GDM1 (cell line): ENCODE measurements at regions not wholly inside any gene's neighbourhood (a gene's known extent, or its start where the extent isn't known, plus 50 kb on each side); places are given as distances from the start of the nearest gene placed in this dataset.
A peak's percentile ranks its signal among the peaks of the same experiment; 100 is the strongest.
"Not testable (repeated sequence)": the region's sequence is repeated elsewhere in the genome, so short reads cannot be mapped to it uniquely, and the experiment has no call there.

Experiments used
- DNase-seq: peaks from one replicate; lab custom pipeline; 2025; lab: John Stamatoyannopoulos, UW

- no peak for DNase-seq
Observed at GRCh38 chr20:22690616-22691179, 106.3 kb upstream of the FOXA2 start.

- DNase-seq = peak; percentile 76
Observed at GRCh38 chr20:22691369-22692118, 107.2 kb upstream of the FOXA2 start.

GRCh38 chr20:22692119-22692475 lies 107.7 kb upstream of the FOXA2 start:
- DNase-seq = no peak

GRCh38 chr20:22692620-22693019 lies 108.2 kb upstream of the FOXA2 start:
- DNase-seq = not testable (repeated sequence)

- DNase-seq = no peak
Observed at GRCh38 chr20:22696759-22697158, 112.4 kb upstream of the FOXA2 start.

- no peak for DNase-seq
Observed at GRCh38 chr20:22698259-22698842, 114.0 kb upstream of the FOXA2 start.

GRCh38 chr20:22699396-22699795 lies 115.0 kb upstream of the FOXA2 start:
- no peak for DNase-seq

- no peak for DNase-seq
Observed at GRCh38 chr20:22700367-22700766, 116.0 kb upstream of the FOXA2 start.

- no peak for DNase-seq
Observed at GRCh38 chr20:22701679-22702308, 117.4 kb upstream of the FOXA2 start.

- no peak for DNase-seq
Observed at GRCh38 chr20:22703843-22704242, 119.5 kb upstream of the FOXA2 start.

- DNase-seq = no peak
Observed at GRCh38 chr20:22711971-22712755, 127.8 kb upstream of the FOXA2 start.

GRCh38 chr20:22716821-22717351 lies 132.5 kb upstream of the FOXA2 start:
- peak; percentile 91 for DNase-seq

- no peak for DNase-seq
Observed at GRCh38 chr20:22717466-22717865, 133.1 kb upstream of the FOXA2 start.

GRCh38 chr20:22719167-22719591 lies 134.8 kb upstream of the FOXA2 start:
- peak; percentile 72 for DNase-seq

GRCh38 chr20:22720206-22720605 lies 135.8 kb upstream of the FOXA2 start:
- DNase-seq = no peak

GRCh38 chr20:22722811-22723210 lies 138.4 kb upstream of the FOXA2 start:
- DNase-seq = no peak

GRCh38 chr20:22723659-22724058 lies 139.3 kb upstream of the FOXA2 start:
- DNase-seq = no peak

GRCh38 chr20:22728146-22728745 lies 143.9 kb upstream of the FOXA2 start:
- peak; percentile 16 for DNase-seq

- DNase-seq = no peak
Observed at GRCh38 chr20:22729180-22729579, 144.8 kb upstream of the FOXA2 start.

- DNase-seq = no peak
Observed at GRCh38 chr20:22729616-22730236, 145.4 kb upstream of the FOXA2 start.

- no peak for DNase-seq
Observed at GRCh38 chr20:22732751-22733150, 148.4 kb upstream of the FOXA2 start.
